GM23338 (cell line): ENCODE measurements at regions not wholly inside any gene's neighbourhood (a gene's known extent, or its start where the extent isn't known, plus 50 kb on each side); places are given as distances from the start of the nearest gene placed in this dataset.

Source experiments
- ATAC-seq: fragments of 200-7000 bp; cut with Tn5 transposase; 3 replicates; pipeline ENCODE4 v1.9.1; 2020
- DNase-seq: peaks from one replicate; pipeline ENCODE4 v3.0.0-alpha.2; 2015; ENCODE audit warnings: low spot score
- H2AFZ ChIP-seq: fragments of 200-600 bp; sonication (generic); 2 replicates; pipeline ENCODE4 v1.8.0; 2016; ENCODE audit warnings: antibody characterized with exemption, mild to moderate bottlenecking, moderate library complexity
- H3F3A ChIP-seq: fragments of 200-600 bp; sonication (generic); replicated peaks from 2 replicates; pipeline ENCODE4 v1.8.0; 2017; ENCODE audit warnings: antibody characterized with exemption, mixed run types, low read depth
- H3K27ac ChIP-seq: fragments of 200-600 bp; sonication (generic); 2 replicates; pipeline ENCODE4 v1.6.1; 2016; ENCODE audit warnings: low read depth
- H3K27me3 ChIP-seq: fragments of 200-600 bp; sonication (generic); 2 replicates; pipeline ENCODE4 v1.8.0; 2016; ENCODE audit warnings: mild to moderate bottlenecking, mixed run types, moderate library complexity; ENCODE audit not compliant: insufficient read depth
- H3K36me3 ChIP-seq: fragments of 200-600 bp; sonication (generic); 2 replicates; pipeline ENCODE4 v1.8.0; 2016; ENCODE audit warnings: mild to moderate bottlenecking; ENCODE audit not compliant: insufficient read depth
- H3K4me1 ChIP-seq: fragments of 200-600 bp; sonication (generic); 2 replicates; pipeline ENCODE4 v1.8.0; 2016; ENCODE audit warnings: mild to moderate bottlenecking, moderate library complexity; ENCODE audit not compliant: insufficient read depth
- H3K4me2 ChIP-seq: fragments of 200-600 bp; sonication (generic); 2 replicates; pipeline ENCODE4 v1.7.1; 2017; ENCODE audit warnings: mixed run types
- H3K4me3 ChIP-seq: fragments of 200-600 bp; sonication (generic); 2 replicates; pipeline ENCODE4 v1.6.1; 2016; ENCODE audit warnings: mixed run types
- H3K79me2 ChIP-seq: fragments of 200-600 bp; sonication (generic); replicated peaks from 2 replicates; pipeline ENCODE4 v1.8.0; 2017; ENCODE audit warnings: mild to moderate bottlenecking; ENCODE audit not compliant: insufficient read depth
- H3K9me2 ChIP-seq: fragments of 200-600 bp; sonication (generic); 2 replicates; pipeline ENCODE4 v1.8.0; 2017; ENCODE audit not compliant: insufficient read depth
- H4K20me1 ChIP-seq: fragments of 200-600 bp; sonication (generic); replicated peaks from 2 replicates; pipeline ENCODE4 v1.8.0; 2017; ENCODE audit warnings: mild to moderate bottlenecking; ENCODE audit not compliant: insufficient read depth
- H3K27ac Mint-ChIP-seq: 2 replicates; pipeline ENCODE4 v1.8.0; 2020; ENCODE audit warnings: inconsistent platforms, mild to moderate bottlenecking, moderate library complexity, mixed read lengths
- H3K27me3 Mint-ChIP-seq: 3 replicates; pipeline ENCODE4 v1.8.0; 2022; ENCODE audit warnings: low read depth, mild to moderate bottlenecking, moderate library complexity, mixed read lengths, inconsistent platforms; ENCODE audit not compliant: insufficient read depth, poor library complexity
- H3K36me3 Mint-ChIP-seq: 3 replicates; pipeline ENCODE4 v1.8.0; 2021; ENCODE audit warnings: low read depth, mild to moderate bottlenecking, inconsistent platforms, moderate library complexity, mixed read lengths
- H3K4me1 Mint-ChIP-seq: 3 replicates; pipeline ENCODE4 v1.8.0; 2020; ENCODE audit warnings: mild to moderate bottlenecking, inconsistent platforms, mixed read lengths
- H3K4me3 Mint-ChIP-seq: 3 replicates; pipeline ENCODE4 v1.8.0; 2021; ENCODE audit warnings: moderate library complexity, mild to moderate bottlenecking, inconsistent platforms, mixed read lengths
- H3K9me3 Mint-ChIP-seq: 3 replicates; pipeline ENCODE4 v1.8.0; 2020; ENCODE audit warnings: moderate library complexity, mild to moderate bottlenecking, inconsistent platforms, mixed read lengths
- CREB1 ChIP-seq: fragments of 250-450 bp; sonication (Bioruptor Pico); IDR thresholded peaks from 2 replicates; pipeline ENCODE4 v1.5.0; 2020; ENCODE audit warnings: low read depth, mild to moderate bottlenecking, moderate library complexity
- EZH2 ChIP-seq: fragments of 200-600 bp; sonication (generic); IDR thresholded peaks from one replicate; pipeline ENCODE4 v1.8.0; 2017; ENCODE audit warnings: antibody characterized with exemption, mild to moderate bottlenecking, low read depth; ENCODE audit not compliant: unreplicated experiment
- EZH2phosphoT487 ChIP-seq: fragments of 200-600 bp; sonication (generic); IDR thresholded peaks from one replicate; pipeline ENCODE4 v1.8.1; 2018; ENCODE audit warnings: antibody characterized with exemption; ENCODE audit not compliant: unreplicated experiment
- JUNB ChIP-seq: IDR thresholded peaks from one replicate; pipeline ENCODE4 v1.6.1; 2016; ENCODE audit warnings: antibody characterized with exemption; ENCODE audit not compliant: unreplicated experiment
- POLR2AphosphoS5 ChIP-seq: IDR thresholded peaks from 2 replicates; pipeline ENCODE4 v1.6.1; 2016; ENCODE audit warnings: antibody characterized with exemption, low read depth
- ZNF331 ChIP-seq: fragments of 250-450 bp; sonication (Bioruptor Pico); IDR thresholded peaks from 2 replicates; pipeline ENCODE4 v1.5.0; 2020; ENCODE audit warnings: low read depth, mild to moderate bottlenecking, moderate library complexity
- TF ChIP-seq, protein P1 (sequence below): fragments of 250-450 bp; sonication (Bioruptor Pico); IDR thresholded peaks from 2 replicates; pipeline ENCODE4 v1.5.0; 2020; ENCODE audit warnings: mild to moderate bottlenecking, moderate library complexity
- TF ChIP-seq, protein P2 (sequence below): IDR thresholded peaks from 2 replicates; pipeline ENCODE4 v1.6.1; 2016; ENCODE audit warnings: antibody characterized with exemption
- TF ChIP-seq, protein P3 (sequence below): IDR thresholded peaks from one replicate; pipeline ENCODE4 v1.6.1; 2018; ENCODE audit warnings: antibody characterized with exemption; ENCODE audit not compliant: unreplicated experiment
- TF ChIP-seq, protein P4 (sequence below), 2 experiments: fragments of 200-600 bp in 1 of 2; sonication (generic) in 1 of 2; conservative IDR thresholded peaks; 2 replicates each; pipeline versions ENCODE4 v1.5.1 to v1.6.1; 2016 to 2017; ENCODE audit warnings: antibody characterized with exemption in 2 of 2, low read depth in 2 of 2, mild to moderate bottlenecking in 2 of 2, moderate library complexity in 1 of 2

DNA sequence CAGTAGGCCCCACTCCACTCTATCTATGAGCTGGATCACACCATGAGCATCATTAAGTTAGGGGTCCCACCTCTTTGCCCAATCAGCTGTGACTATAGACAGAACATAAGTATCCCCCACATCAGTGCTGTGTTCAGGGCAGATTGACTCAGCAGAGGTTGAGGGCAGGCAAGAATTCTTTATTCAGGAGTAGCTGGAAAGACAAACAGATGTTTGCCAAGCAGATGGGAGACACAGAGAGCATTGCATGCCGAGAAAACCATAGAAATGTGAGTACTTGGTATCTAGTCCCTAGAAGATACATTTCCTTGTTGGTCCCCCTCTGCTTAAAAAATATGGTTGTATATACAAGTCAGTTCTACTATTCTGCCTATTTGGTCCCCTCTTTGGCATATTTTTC lies 440.8 kb downstream of the RAP2B start:
- Histone ChIP-seq H3K9me2 (no peaks in the 10 kb centered on the region), H2AFZ (no peak overlapping the region), H3K27me3 (no peaks in the 10 kb centered on the region), H3K4me3 (no peak overlapping the region), H3K36me3 (no peaks in the 10 kb centered on the region), H3F3A (no peaks in the 10 kb centered on the region), H3K4me2 (no peak overlapping the region), H3K79me2 (no peaks in the 10 kb centered on the region), H3K27ac (no peak overlapping the region), H3K4me1 (no peaks in the 10 kb centered on the region), H4K20me1 (no peaks in the 10 kb centered on the region)
- no peak for DNase-seq
- Mint-ChIP-seq H3K9me3 (no peaks in the 10 kb centered on the region), H3K4me1 (0 out of 3 replicates have a peak, but pooled peaks cover 3% of the 10 kb centered on the region), H3K27me3 (peaks cover 7% of the 10 kb centered on the region), H3K36me3 (no peaks in the 10 kb centered on the region), H3K27ac (no peak overlapping the region), H3K4me3 (no peak overlapping the region)
- no peak for ATAC-seq
- TF ChIP-seq, protein P1, sequence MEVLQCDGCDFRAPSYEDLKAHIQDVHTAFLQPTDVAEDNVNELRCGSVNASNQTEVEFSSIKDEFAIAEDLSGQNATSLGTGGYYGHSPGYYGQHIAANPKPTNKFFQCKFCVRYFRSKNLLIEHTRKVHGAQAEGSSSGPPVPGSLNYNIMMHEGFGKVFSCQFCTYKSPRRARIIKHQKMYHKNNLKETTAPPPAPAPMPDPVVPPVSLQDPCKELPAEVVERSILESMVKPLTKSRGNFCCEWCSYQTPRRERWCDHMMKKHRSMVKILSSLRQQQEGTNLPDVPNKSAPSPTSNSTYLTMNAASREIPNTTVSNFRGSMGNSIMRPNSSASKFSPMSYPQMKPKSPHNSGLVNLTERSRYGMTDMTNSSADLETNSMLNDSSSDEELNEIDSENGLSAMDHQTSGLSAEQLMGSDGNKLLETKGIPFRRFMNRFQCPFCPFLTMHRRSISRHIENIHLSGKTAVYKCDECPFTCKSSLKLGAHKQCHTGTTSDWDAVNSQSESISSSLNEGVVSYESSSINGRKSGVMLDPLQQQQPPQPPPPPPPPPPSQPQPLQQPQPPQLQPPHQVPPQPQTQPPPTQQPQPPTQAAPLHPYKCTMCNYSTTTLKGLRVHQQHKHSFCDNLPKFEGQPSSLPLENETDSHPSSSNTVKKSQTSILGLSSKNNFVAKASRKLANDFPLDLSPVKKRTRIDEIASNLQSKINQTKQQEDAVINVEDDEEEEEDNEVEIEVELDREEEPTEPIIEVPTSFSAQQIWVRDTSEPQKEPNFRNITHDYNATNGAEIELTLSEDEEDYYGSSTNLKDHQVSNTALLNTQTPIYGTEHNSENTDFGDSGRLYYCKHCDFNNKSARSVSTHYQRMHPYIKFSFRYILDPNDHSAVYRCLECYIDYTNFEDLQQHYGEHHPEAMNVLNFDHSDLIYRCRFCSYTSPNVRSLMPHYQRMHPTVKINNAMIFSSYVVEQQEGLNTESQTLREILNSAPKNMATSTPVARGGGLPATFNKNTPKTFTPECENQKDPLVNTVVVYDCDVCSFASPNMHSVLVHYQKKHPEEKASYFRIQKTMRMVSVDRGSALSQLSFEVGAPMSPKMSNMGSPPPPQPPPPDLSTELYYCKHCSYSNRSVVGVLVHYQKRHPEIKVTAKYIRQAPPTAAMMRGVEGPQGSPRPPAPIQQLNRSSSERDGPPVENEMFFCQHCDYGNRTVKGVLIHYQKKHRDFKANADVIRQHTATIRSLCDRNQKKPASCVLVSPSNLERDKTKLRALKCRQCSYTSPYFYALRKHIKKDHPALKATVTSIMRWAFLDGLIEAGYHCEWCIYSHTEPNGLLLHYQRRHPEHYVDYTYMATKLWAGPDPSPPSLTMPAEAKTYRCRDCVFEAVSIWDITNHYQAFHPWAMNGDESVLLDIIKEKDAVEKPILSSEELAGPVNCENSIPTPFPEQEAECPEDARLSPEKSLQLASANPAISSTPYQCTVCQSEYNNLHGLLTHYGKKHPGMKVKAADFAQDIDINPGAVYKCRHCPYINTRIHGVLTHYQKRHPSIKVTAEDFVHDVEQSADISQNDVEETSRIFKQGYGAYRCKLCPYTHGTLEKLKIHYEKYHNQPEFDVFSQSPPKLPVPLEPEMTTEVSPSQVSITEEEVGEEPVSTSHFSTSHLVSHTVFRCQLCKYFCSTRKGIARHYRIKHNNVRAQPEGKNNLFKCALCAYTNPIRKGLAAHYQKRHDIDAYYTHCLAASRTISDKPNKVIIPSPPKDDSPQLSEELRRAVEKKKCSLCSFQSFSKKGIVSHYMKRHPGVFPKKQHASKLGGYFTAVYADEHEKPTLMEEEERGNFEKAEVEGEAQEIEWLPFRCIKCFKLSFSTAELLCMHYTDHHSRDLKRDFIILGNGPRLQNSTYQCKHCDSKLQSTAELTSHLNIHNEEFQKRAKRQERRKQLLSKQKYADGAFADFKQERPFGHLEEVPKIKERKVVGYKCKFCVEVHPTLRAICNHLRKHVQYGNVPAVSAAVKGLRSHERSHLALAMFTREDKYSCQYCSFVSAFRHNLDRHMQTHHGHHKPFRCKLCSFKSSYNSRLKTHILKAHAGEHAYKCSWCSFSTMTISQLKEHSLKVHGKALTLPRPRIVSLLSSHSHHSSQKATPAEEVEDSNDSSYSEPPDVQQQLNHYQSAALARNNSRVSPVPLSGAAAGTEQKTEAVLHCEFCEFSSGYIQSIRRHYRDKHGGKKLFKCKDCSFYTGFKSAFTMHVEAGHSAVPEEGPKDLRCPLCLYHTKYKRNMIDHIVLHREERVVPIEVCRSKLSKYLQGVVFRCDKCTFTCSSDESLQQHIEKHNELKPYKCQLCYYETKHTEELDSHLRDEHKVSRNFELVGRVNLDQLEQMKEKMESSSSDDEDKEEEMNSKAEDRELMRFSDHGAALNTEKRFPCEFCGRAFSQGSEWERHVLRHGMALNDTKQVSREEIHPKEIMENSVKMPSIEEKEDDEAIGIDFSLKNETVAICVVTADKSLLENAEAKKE (CRISPR knock-in tag) = no peak
- TF ChIP-seq JUNB = no peak
- no peak for TF ChIP-seq POLR2AphosphoS5

DNA sequence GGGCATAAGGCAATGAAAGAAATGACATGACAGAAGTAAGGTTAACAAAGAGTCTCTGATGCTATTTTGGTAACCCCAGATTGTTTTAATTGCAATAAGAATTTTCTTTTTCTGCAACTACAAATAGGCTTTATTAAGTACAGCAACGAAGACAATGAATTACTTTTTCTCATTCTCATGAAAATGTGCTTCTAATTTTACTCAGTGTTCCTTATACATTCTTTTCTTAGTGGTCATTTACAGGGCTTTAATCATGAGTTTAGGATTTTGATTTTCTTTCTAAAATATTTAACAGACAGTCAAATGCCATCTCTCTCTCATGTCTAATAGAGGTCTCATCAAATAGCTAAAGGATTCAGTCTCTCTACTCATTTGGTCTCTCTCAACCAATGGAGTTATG lies 452.1 kb downstream of the RAP2B start:
- Mint-ChIP-seq H3K27me3 (peaks cover 2% of the 10 kb centered on the region), H3K4me3 (no peak overlapping the region), H3K4me1 (no peaks in the 10 kb centered on the region), H3K36me3 (no peaks in the 10 kb centered on the region), H3K9me3 (no peaks in the 10 kb centered on the region), H3K27ac (no peak overlapping the region)
- H3F3A ChIP-seq = no peaks in the 10 kb centered on the region
- no peaks in the 10 kb centered on the region for H3K27me3 ChIP-seq
- DNase-seq (no peak), ATAC-seq (no peak)
- H2AFZ ChIP-seq = peak overlapping the region; percentile 19; the same call in 1 of the 2 replicates
- no peaks in the 10 kb centered on the region for H3K4me1 ChIP-seq
- no peak overlapping the region for H3K4me2 ChIP-seq
- no peaks in the 10 kb centered on the region for H4K20me1 ChIP-seq
- no peaks in the 10 kb centered on the region for H3K9me2 ChIP-seq
- no peaks in the 10 kb centered on the region for H3K36me3 ChIP-seq
- H3K27ac ChIP-seq = no peak overlapping the region
- no peaks in the 10 kb centered on the region for H3K79me2 ChIP-seq
- no peak overlapping the region for H3K4me3 ChIP-seq
- TF ChIP-seq, protein P2, sequence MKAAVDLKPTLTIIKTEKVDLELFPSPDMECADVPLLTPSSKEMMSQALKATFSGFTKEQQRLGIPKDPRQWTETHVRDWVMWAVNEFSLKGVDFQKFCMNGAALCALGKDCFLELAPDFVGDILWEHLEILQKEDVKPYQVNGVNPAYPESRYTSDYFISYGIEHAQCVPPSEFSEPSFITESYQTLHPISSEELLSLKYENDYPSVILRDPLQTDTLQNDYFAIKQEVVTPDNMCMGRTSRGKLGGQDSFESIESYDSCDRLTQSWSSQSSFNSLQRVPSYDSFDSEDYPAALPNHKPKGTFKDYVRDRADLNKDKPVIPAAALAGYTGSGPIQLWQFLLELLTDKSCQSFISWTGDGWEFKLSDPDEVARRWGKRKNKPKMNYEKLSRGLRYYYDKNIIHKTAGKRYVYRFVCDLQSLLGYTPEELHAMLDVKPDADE = no peak
- TF ChIP-seq, protein P3, sequence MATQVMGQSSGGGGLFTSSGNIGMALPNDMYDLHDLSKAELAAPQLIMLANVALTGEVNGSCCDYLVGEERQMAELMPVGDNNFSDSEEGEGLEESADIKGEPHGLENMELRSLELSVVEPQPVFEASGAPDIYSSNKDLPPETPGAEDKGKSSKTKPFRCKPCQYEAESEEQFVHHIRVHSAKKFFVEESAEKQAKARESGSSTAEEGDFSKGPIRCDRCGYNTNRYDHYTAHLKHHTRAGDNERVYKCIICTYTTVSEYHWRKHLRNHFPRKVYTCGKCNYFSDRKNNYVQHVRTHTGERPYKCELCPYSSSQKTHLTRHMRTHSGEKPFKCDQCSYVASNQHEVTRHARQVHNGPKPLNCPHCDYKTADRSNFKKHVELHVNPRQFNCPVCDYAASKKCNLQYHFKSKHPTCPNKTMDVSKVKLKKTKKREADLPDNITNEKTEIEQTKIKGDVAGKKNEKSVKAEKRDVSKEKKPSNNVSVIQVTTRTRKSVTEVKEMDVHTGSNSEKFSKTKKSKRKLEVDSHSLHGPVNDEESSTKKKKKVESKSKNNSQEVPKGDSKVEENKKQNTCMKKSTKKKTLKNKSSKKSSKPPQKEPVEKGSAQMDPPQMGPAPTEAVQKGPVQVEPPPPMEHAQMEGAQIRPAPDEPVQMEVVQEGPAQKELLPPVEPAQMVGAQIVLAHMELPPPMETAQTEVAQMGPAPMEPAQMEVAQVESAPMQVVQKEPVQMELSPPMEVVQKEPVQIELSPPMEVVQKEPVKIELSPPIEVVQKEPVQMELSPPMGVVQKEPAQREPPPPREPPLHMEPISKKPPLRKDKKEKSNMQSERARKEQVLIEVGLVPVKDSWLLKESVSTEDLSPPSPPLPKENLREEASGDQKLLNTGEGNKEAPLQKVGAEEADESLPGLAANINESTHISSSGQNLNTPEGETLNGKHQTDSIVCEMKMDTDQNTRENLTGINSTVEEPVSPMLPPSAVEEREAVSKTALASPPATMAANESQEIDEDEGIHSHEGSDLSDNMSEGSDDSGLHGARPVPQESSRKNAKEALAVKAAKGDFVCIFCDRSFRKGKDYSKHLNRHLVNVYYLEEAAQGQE = no peak
- TF ChIP-seq, protein P4, sequence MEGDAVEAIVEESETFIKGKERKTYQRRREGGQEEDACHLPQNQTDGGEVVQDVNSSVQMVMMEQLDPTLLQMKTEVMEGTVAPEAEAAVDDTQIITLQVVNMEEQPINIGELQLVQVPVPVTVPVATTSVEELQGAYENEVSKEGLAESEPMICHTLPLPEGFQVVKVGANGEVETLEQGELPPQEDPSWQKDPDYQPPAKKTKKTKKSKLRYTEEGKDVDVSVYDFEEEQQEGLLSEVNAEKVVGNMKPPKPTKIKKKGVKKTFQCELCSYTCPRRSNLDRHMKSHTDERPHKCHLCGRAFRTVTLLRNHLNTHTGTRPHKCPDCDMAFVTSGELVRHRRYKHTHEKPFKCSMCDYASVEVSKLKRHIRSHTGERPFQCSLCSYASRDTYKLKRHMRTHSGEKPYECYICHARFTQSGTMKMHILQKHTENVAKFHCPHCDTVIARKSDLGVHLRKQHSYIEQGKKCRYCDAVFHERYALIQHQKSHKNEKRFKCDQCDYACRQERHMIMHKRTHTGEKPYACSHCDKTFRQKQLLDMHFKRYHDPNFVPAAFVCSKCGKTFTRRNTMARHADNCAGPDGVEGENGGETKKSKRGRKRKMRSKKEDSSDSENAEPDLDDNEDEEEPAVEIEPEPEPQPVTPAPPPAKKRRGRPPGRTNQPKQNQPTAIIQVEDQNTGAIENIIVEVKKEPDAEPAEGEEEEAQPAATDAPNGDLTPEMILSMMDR (conservative IDR thresholded peaks at IDR 0.05; ENCODE audit: low read depth in 2 of 2) = no peak
- TF ChIP-seq POLR2AphosphoS5 = no peak
- no peak for TF ChIP-seq EZH2
- TF ChIP-seq EZH2phosphoT487 = no peak
- no peak for TF ChIP-seq ZNF331
- TF ChIP-seq CREB1 (CRISPR knock-in tag) = no peak
